ENCODE measurements at regions not wholly inside any gene's neighbourhood (a gene's known extent, or its start where the extent isn't known, plus 50 kb on each side); places are given as distances from the start of the nearest gene placed in this dataset.
"Not testable (repeated sequence)": the region's sequence is repeated elsewhere in the genome, so short reads cannot be mapped to it uniquely, and the experiment has no call there.

DNA sequence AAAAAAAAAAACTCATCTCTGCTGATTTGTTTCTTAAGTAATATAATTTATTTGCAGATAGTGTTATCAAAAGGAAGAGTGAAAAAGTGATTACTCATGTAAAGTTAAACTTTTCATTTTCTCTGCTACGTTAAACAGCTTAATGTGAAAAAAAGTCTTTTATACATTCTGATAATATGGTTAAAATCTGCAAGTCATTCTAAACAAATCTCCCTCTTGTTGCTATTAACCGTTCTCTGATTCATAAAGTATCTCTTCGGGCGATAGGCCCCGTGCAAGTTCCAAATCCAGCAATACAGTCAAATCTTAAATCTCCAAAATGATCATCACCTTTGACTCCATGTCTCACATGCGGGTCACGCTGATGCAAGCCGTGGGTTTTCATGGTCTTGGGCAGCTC, 732.0 kb downstream of the TAF11L14 start:
- DNase-seq (ENCODE audit: low spot score): no peak

DNA sequence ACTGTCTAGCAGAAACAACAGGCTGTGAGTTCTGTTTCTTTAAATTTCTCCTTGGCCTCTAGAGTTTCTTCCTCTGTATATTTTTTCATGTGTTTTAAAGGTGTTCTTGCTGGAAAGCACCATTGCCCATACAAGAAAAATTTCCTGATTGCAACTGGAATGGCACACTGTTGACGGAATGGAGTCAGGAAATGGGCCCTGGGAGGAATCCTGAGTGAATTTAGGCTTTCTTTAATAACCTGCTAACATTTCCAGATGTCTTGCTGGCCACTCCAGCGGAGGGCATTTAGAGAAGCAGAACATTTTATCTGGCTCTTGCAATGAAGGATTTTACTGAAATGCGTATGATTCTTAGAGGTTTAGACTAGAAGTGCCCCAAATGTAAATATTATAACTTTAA, 736.3 kb downstream of the TAF11L14 start:
- no peak for DNase-seq (ENCODE audit: low spot score)

GRCh38 chr5:18375641-18376040, 741.4 kb downstream of the TAF11L14 start:
- DNase-seq (ENCODE audit: low spot score): no peak

DNA sequence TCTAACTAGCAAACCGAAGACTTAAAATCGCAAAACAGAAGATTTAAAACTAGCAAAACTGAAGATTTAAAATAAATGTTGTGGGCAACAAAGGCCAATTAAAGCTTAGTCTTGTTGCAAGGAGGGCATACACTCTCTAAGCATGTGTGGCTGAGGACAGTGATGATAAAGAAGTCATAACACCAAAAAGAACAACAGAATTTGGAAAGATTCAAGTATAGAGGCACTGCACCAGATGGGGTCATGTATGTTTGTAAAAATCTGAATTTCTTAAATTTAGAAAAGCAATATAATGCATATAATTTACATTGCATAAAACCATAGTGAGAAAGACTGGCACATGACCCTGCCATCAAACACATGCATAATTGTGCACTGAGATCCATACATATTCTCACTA, 743.8 kb downstream of the TAF11L14 start:
- no peak for DNase-seq (ENCODE audit: low spot score)

- no peak for DNase-seq (ENCODE audit: low spot score)
Observed at GRCh38 chr5:18379189-18379588, 744.9 kb downstream of the TAF11L14 start.

DNA sequence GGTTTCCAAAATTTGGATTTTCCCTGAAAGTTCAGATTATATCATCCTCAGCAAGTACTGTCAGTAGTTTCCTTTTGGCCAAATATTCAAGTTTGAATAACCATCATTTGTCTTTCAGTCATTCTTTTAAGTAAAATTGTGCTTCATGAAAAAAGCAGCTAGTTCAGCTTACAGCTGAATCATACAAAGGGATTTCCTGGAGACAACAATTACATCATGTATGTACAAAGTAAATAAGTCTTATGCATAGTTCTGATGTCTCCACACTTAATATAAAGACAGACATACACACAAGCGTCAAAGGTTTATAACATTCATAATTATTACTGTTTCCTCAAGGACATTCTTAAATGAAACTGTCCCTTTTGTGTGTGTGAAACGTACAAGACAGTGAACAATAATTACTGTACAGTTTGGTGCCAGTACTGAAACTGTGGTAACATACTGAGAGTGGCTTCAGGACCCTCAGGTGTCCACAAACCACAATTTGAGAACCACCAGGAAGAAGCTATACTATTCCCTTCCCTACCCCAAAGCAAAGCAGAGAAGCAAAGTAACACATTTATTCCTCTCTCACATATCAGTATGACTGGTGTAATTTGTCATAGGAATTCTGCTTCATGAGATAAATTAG, 746.6 kb downstream of the TAF11L14 start:
- no peak for DNase-seq (ENCODE audit: low spot score)

DNA sequence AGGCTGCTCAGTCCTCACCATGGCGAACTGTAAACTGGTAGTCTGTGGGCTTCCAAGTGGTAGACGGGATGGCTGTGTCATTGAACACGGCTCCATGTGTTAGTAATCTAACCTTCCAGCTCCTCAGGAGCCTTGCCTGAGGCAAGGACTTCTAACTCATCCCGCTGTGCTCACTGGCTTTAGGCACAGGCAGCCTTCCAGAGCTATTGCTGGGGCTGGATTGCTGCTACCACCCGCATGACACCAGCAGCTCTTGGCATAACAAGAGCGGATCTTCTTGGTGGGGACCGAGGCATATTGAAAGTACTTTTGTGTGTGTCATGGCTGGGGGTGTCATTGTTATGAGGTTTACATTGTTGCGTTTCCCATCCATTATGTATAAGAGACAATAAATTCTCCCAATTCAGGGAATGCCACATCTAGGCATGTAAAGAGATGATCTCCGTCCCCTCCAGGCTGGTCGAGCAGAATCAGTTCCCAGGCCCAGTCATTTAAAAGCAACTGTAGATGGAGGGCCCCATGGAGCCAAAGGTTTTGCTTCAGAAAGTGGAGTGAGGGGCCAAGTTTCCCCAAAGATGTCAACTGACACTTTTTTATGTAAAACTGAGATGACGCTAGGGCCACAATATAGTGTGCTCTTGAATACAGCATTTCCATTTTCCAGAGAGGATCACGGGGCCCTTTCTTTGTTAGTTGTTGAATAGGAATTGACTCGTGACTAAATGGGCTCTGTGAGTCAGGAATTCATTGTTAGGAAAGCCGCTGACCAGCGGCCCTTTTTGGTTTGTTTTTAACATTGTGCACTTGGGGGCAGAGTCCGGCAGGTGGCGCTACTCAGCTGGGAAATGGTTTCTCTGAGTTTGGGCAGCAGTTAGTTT, 759.5 kb downstream of the TAF11L14 start:
- peak; percentile 85 for DNase-seq (ENCODE audit: low spot score)

DNA sequence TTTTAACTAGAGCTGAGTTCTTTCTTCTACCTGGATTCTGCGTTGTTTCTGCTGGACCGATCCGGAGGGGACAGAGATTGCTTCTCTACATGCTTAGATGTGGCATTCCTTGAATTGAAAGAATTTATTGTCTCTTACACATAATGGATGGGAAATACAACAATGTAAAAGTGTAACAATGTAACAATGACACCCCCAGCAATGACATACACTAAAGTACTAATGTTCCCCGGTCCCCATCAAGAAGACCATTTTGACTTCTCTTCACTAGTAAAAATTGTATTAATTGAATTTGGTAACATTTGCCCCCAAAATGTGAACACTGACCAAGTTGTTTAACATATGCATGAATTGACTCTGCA, 760.2 kb downstream of the TAF11L14 start:
- no peak for DNase-seq (ENCODE audit: low spot score)

DNA sequence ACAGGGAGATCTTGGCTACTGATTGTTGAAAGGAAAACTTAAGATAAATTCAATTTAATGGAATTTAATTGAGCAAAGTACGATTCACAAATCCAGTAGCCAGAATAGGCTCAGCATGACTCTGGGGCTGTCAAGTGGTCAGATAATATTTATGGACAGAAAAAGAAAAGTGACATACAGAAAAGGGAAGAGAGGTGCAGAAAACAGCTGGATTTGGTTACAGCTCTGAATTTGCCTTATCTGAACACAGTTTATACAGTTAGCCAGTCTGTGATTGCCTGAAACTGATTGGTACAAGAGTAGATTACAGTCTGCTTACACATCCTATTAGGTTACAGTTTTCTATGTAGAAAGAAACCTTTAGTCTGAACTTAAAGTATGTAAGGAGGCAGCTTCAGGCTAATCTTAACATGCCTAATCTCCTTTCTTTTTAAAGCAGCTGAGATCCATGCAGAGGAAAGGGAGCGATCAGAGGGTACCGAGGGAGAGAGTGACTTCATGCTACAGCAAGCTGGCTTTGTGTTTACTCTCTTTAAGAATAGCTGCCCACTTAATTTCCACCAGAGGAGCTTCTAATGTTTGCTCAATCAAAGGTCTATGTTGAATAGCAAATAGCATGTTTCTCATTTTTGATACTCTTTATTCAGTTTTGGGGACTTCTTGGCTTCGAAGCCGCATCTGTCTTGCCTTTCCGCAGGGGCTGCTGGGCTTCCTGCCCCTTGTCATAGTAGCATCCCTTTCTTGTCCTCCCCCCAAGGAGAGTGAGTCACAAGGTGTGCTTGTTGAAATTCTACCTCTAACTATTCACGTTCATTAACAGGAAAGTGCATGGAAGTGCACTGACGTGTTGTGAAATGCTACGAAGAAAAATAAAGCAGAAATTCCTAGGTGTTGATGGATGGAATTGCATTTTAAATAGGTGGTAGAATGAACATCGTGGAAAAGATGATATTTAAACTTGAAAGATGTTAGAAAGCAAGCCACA, 761.2 kb downstream of the TAF11L14 start:
- DNase-seq (ENCODE audit: low spot score): no peak

GRCh38 chr5:18397371-18397770, 763.1 kb downstream of the TAF11L14 start:
- DNase-seq (ENCODE audit: low spot score): no peak

DNA sequence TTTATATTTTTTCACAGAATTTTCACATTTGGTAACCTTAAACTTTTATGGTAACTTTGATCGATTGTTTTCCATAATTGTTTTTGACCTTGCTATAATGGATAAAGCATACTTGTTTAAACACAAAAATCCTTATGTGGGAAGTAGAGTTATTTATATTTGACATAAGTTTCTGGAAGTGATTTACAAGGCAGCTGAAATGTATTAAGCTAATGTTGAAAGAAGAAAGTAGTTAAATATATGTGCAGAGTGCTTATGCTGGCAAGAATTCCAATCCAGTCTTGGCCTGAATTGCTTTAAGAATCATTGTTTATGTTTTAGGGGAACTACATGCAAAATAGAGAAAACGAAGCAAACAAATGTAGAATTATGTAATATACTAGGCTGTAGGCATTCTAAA, 763.6 kb downstream of the TAF11L14 start:
- no peak for DNase-seq (ENCODE audit: low spot score)

GRCh38 chr5:18399461-18400327, 765.4 kb downstream of the TAF11L14 start:
- DNase-seq (ENCODE audit: low spot score): not testable (repeated sequence)

GRCh38 chr5:18403141-18403540, 768.9 kb downstream of the TAF11L14 start:
- no peak for DNase-seq (ENCODE audit: low spot score)

GRCh38 chr5:18403941-18404438, 769.7 kb downstream of the TAF11L14 start:
- no peak for DNase-seq (ENCODE audit: low spot score)

- DNase-seq (ENCODE audit: low spot score): no peak
Observed at GRCh38 chr5:18420711-18421110, 786.5 kb downstream of the TAF11L14 start.

DNA sequence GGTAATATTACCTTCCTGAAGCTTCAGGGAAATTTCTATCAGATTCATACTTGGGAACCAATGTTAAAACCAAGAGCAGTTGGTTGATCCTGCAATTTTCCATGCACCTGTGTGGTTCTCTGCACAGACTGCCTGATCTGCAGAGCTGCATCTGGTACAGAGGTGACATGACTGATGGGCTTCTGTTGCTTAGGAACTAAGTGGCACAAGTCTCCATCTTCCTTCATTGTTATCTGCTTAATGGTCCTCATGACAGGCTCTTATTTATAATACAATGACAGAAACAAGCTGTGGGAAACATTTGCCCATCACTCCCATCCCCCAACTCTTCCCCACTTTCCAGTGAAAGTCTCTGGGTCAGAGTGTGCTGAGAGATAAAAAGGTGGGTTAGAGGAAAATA, 799.1 kb downstream of the TAF11L14 start:
- DNase-seq (ENCODE audit: low spot score): no peak

- no peak for DNase-seq (ENCODE audit: low spot score)
Observed at GRCh38 chr5:18438126-18438525, 803.9 kb downstream of the TAF11L14 start.

- no peak for DNase-seq (ENCODE audit: low spot score)
Observed at GRCh38 chr5:18455521-18455920, 821.3 kb downstream of the TAF11L14 start.

- no peak for DNase-seq (ENCODE audit: low spot score)
Observed at GRCh38 chr5:18457255-18457654, 823.0 kb downstream of the TAF11L14 start.

- no peak for DNase-seq (ENCODE audit: low spot score)
Observed at GRCh38 chr5:18461766-18462165, 827.5 kb downstream of the TAF11L14 start.
